ENCODE measurements at regions not wholly inside any gene's neighbourhood (a gene's known extent, or its start where the extent isn't known, plus 50 kb on each side); places are given as distances from the start of the nearest gene placed in this dataset.

GRCh38 chr18:21978546-21979170, 190.7 kb upstream of the GATA6 start:
- no peaks in the 10 kb centered on the region for H3K4me1 ChIP-seq (ENCODE audit: insufficient read depth, low read length)
- no peaks in the 10 kb centered on the region for H3K27me3 ChIP-seq (ENCODE audit: low read length)
- H3K79me2 ChIP-seq (ENCODE audit: low read length), result no peaks in the 10 kb centered on the region
- no peak overlapping the region for H3K4me2 ChIP-seq (ENCODE audit: low read length)
- no peaks in the 10 kb centered on the region for H3K9me3 ChIP-seq (ENCODE audit: low read length)
- DNase-seq (no peak), ATAC-seq (no peak)
- BruUV-seq (replicated peaks), result no TSS peak
- H3K9me2 ChIP-seq (replicated peaks; ENCODE audit: low read length), result no peaks in the 10 kb centered on the region
- H3K36me3 ChIP-seq (ENCODE audit: low read depth, low read length), result no peaks in the 10 kb centered on the region
- no peak overlapping the region for H3K27ac ChIP-seq (ENCODE audit: low read length)
- no peak overlapping the region for H3K4me3 ChIP-seq (ENCODE audit: low read length)
- H3F3A ChIP-seq (ENCODE audit: low read length, unreplicated experiment), result no peaks in the 10 kb centered on the region
- intact Hi-C loops (cut with micrococcal nuclease), result no loop called here
- H2AFZ ChIP-seq (ENCODE audit: low read length), result no peak overlapping the region
- ChIA-PET CTCF (no interaction called here), POLR2A (ENCODE audit: unreplicated experiment) (no interaction called here)
- H3K9ac ChIP-seq (ENCODE audit: low read length), result no peak overlapping the region
- H4K20me1 ChIP-seq (ENCODE audit: low read length), result no peaks in the 10 kb centered on the region
- no peak for TF ChIP-seq EZH2 (IDR thresholded peaks at IDR 0.05; ENCODE audit: low read length, unreplicated experiment)
- no peak for TF ChIP-seq EZH2phosphoT487 (IDR thresholded peaks at IDR 0.05; ENCODE audit: borderline replicate concordance, low read length)
- TF ChIP-seq CTCF (conservative IDR thresholded peaks at IDR 0.05; ENCODE audit: low read depth, low read length), result no peak

DNA sequence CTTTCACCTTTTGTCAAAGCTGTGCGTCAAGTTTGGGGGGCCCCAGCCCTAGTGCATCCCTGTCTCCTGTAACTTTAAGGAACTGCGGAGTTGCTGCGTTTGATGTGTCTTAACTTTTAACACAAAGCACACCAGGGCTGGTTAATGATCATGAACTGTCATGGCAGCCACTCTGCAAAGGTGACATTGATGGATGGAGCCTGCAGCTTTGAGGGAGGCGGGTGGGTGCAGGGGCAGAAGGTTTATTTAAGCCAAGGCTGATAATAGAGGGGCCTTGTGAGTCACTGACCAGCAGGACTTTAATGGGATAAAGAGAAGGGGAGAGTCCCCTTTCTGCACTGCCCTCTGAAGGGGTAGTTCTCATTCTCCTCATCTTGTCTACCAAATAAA, 190.2 kb upstream of the GATA6 start:
- H2AFZ ChIP-seq (ENCODE audit: low read length), result no peak overlapping the region
- no peaks in the 10 kb centered on the region for H3K9me3 ChIP-seq (ENCODE audit: low read length)
- H3K79me2 ChIP-seq (ENCODE audit: low read length), result no peaks in the 10 kb centered on the region
- TF ChIP-seq CTCF (conservative IDR thresholded peaks at IDR 0.05; ENCODE audit: low read depth, low read length), result no peak
- no peak for TF ChIP-seq EZH2 (IDR thresholded peaks at IDR 0.05; ENCODE audit: low read length, unreplicated experiment)
- no peak for TF ChIP-seq EZH2phosphoT487 (IDR thresholded peaks at IDR 0.05; ENCODE audit: borderline replicate concordance, low read length)
- H3K27me3 ChIP-seq (ENCODE audit: low read length), result no peaks in the 10 kb centered on the region
- H3K9me2 ChIP-seq (replicated peaks; ENCODE audit: low read length), result no peaks in the 10 kb centered on the region
- BruUV-seq (replicated peaks), result no TSS peak
- no peaks in the 10 kb centered on the region for H4K20me1 ChIP-seq (ENCODE audit: low read length)
- DNase-seq, result no peak
- no peaks in the 10 kb centered on the region for H3K36me3 ChIP-seq (ENCODE audit: low read depth, low read length)
- no peaks in the 10 kb centered on the region for H3F3A ChIP-seq (ENCODE audit: low read length, unreplicated experiment)
- ATAC-seq, result no peak
- intact Hi-C loops (cut with micrococcal nuclease), result no loop called here
- no peak overlapping the region for H3K9ac ChIP-seq (ENCODE audit: low read length)
- no peak overlapping the region for H3K4me3 ChIP-seq (ENCODE audit: low read length)
- POLR2A ChIA-PET (ENCODE audit: unreplicated experiment), result no interaction called here
- CTCF ChIA-PET, result no interaction called here
- H3K27ac ChIP-seq (ENCODE audit: low read length), result no peak overlapping the region
- H3K4me1 ChIP-seq (ENCODE audit: insufficient read depth, low read length), result no peaks in the 10 kb centered on the region
- no peak overlapping the region for H3K4me2 ChIP-seq (ENCODE audit: low read length)

DNA sequence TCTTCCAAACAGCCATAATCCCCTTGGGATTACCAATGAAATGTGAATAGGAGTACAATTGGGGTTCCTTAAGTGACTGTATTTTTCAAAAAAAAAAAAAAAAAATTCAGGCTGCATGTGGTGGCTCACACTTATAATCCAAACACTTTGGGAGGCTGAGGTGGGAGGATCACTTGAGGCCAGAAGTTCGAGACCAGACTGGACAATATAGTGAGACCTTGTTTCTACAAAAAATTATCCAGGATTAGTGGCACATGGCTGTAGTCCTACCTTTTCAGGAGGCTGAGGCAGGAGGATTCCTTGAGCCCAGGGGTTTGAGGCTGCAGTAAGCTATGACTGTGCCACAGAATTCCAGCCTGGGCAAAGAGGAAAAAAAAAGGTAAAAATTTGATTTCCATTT, 189.6 kb upstream of the GATA6 start:
- intact Hi-C loops (cut with micrococcal nuclease), result no loop called here
- BruUV-seq (replicated peaks), result no TSS peak
- H3K4me2 ChIP-seq (ENCODE audit: low read length), result no peak overlapping the region
- no peaks in the 10 kb centered on the region for H3F3A ChIP-seq (ENCODE audit: low read length, unreplicated experiment)
- no peaks in the 10 kb centered on the region for H3K27me3 ChIP-seq (ENCODE audit: low read length)
- no peaks in the 10 kb centered on the region for H4K20me1 ChIP-seq (ENCODE audit: low read length)
- ATAC-seq (no peak), DNase-seq (no peak)
- no peaks in the 10 kb centered on the region for H3K79me2 ChIP-seq (ENCODE audit: low read length)
- H3K4me3 ChIP-seq (ENCODE audit: low read length), result no peak overlapping the region
- H3K9me3 ChIP-seq (ENCODE audit: low read length), result no peaks in the 10 kb centered on the region
- no peaks in the 10 kb centered on the region for H3K36me3 ChIP-seq (ENCODE audit: low read depth, low read length)
- H3K9me2 ChIP-seq (replicated peaks; ENCODE audit: low read length), result no peaks in the 10 kb centered on the region
- H3K27ac ChIP-seq (ENCODE audit: low read length), result no peak overlapping the region
- POLR2A ChIA-PET (ENCODE audit: unreplicated experiment), result no interaction called here
- TF ChIP-seq CTCF (conservative IDR thresholded peaks at IDR 0.05; ENCODE audit: low read depth, low read length), result no peak
- no peak for TF ChIP-seq EZH2 (IDR thresholded peaks at IDR 0.05; ENCODE audit: low read length, unreplicated experiment)
- TF ChIP-seq EZH2phosphoT487 (IDR thresholded peaks at IDR 0.05; ENCODE audit: borderline replicate concordance, low read length), result no peak
- H3K4me1 ChIP-seq (ENCODE audit: insufficient read depth, low read length), result no peaks in the 10 kb centered on the region
- H2AFZ ChIP-seq (ENCODE audit: low read length), result no peak overlapping the region
- H3K9ac ChIP-seq (ENCODE audit: low read length), result no peak overlapping the region
- CTCF ChIA-PET, result no interaction called here
